Fibroblast of pulmonary artery (primary cell): ENCODE measurements at regions not wholly inside any gene's neighbourhood (a gene's known extent, or its start where the extent isn't known, plus 50 kb on each side); places are given as distances from the start of the nearest gene placed in this dataset.
A peak's percentile ranks its signal among the peaks of the same experiment; 100 is the strongest.
"Not testable (repeated sequence)": the region's sequence is repeated elsewhere in the genome, so short reads cannot be mapped to it uniquely, and the experiment has no call there.

ENCODE experiments used
- DNase-seq: peaks from one replicate; pipeline ENCODE4 v3.0.0-alpha.2; 2010; ENCODE audit warnings: low read depth
- H3K4me3 ChIP-seq: replicated peaks from 2 replicates; pipeline ENCODE4 v1.5.1; 2011; ENCODE audit warnings: low read depth, mild to moderate bottlenecking, control low read depth, low read length, moderate library complexity
- TF ChIP-seq, protein P1 (sequence below): IDR thresholded peaks from 2 replicates; pipeline ENCODE4 v1.5.1; 2011; ENCODE audit warnings: mild to moderate bottlenecking, control low read depth, low read length, inconsistent platforms; ENCODE audit errors: missing control alignments

DNA sequence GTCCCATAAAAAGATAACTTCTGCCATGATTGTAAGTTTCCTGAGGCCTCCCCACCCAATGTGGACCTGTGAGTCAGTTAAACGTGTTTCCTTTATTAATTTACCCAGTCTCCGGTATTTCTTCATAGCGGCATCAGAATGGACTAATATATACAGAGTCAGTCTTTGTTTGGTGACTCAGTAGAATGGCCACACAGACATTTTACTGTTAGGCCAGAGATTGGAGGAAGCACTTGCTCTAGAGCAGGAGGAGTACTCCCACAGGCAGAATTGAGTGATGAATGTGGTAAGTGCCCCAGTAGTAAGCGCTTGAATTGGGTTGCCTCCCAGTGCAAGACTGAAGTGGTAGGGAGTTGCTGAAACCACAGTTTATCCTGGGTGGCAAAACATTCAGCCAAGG lies 149.5 kb upstream of the SMIM30 start:
- TF ChIP-seq, protein P1, sequence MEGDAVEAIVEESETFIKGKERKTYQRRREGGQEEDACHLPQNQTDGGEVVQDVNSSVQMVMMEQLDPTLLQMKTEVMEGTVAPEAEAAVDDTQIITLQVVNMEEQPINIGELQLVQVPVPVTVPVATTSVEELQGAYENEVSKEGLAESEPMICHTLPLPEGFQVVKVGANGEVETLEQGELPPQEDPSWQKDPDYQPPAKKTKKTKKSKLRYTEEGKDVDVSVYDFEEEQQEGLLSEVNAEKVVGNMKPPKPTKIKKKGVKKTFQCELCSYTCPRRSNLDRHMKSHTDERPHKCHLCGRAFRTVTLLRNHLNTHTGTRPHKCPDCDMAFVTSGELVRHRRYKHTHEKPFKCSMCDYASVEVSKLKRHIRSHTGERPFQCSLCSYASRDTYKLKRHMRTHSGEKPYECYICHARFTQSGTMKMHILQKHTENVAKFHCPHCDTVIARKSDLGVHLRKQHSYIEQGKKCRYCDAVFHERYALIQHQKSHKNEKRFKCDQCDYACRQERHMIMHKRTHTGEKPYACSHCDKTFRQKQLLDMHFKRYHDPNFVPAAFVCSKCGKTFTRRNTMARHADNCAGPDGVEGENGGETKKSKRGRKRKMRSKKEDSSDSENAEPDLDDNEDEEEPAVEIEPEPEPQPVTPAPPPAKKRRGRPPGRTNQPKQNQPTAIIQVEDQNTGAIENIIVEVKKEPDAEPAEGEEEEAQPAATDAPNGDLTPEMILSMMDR: no peak
- peak; percentile 56 for DNase-seq
- H3K4me3 ChIP-seq: no peak overlapping the region

DNA sequence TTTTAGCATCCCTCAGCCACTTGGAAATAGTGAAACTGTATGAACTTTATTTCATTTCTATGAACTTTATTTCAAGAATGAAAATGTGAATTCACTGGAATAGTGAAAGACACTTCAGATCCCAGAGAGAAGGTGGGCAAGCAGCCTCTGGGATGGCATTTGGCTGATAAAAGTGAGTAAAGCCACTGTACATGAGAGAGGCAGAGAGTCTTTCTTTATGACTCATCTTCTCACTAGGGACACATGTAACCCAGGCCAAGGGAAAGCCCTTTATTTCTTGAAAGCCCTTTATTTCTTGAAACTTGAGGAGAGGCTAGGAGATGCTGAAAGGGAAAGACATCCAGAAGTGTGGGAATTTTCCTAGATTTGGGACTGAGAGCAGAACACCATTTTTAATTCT lies 148.9 kb upstream of the SMIM30 start:
- TF ChIP-seq, protein P1: no peak
- DNase-seq: peak; percentile 14
- no peak overlapping the region for H3K4me3 ChIP-seq

DNA sequence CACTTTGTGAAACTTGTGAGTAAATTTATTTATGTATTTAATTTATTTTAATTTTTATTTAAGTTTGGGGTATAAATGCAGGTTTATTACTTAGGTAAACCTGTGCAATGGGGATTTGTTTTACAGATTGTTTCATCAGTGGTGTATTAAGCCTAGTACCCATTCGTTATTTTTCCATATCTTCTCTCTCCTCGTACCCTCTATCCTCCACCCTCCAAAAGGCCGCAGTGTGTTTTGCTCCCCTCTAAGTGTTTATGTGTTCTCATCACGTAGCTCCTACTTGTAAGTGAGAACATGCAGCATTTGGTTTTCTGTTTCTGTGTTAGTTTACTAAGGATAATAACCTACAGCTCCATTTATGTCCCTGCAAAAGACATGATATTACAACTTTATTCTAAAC lies 145.4 kb upstream of the SMIM30 start:
- TF ChIP-seq, protein P1: no peak
- H3K4me3 ChIP-seq: no peak overlapping the region
- no peak for DNase-seq

DNA sequence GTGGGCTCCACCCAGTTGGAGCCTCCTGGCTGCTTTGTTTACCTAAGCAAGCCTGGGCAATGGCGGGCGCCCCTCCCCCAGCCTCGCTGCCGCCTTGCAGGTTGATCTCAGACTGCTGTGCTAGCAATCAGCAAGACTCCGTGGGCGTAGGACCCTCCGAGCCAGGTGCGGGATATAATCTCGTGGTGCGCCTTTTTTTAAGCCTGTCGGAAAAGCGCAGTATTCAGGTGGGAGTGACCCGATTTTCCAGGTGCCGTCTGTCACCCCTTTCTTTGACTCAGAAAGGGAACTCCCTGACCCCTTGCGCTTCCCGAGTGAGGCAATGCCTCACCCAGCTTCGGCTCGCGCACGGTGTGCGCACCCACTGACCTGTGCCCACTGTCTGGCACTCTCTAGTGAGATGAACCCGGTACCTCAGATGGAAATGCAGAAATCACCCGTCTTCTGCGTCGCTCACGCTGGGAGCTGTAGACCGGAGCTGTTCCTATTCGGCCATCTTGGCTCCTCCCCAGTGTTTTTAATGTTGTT lies 144.9 kb upstream of the SMIM30 start:
- not testable (repeated sequence) for H3K4me3 ChIP-seq, DNase-seq

DNA sequence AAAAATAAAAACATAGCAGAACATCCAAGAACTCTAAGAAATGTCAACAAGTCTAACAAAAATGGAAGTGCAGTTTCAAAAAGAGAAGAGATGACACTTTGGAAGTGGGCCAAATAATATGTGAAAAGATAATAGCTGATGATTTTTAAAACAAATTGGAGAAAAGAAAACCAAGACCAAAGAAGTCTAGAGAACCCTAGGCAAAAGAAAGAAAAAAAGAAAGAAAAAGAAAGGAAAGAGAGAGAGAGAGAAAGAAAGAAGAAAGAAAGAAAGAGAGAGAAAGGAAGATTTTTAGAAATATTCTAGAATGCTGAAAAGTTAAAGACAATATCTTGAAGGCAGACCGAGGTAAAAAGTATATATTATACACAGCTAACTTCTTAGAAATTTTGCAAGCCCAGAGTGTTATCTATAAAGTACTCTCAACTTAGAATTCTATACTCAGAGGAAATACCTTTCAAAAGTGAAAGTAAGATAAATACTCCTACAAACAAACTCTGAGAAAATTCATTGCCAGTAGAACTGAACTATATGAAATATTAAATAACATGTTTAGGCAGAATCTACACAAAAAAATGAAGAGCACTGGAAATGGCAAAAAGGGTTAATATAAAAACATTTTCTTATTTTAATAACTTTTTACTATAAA lies 138.7 kb upstream of the SMIM30 start:
- H3K4me3 ChIP-seq: no peak overlapping the region
- peak; percentile 9 for DNase-seq
- TF ChIP-seq, protein P1: no peak

DNA sequence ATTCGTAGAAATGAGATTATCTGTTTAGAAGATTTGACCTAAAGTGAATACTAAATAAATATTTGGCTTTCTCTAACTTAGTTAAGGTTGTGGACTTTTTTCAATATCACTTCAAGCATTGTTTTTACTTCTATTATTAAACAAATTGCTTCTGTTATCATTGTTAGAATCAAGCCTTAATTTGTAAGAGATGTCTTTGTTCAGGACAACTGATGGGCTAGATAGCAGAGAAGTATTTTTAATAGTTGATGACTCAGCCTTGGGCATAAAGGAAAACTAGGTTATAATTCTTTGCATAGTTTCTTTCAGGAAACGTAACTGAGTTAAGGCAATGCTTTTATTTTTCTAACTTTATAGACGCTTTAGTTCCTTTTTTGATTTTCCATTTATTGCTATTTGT lies 128.8 kb upstream of the SMIM30 start:
- H3K4me3 ChIP-seq: no peak overlapping the region
- TF ChIP-seq, protein P1: no peak
- DNase-seq: no peak

DNA sequence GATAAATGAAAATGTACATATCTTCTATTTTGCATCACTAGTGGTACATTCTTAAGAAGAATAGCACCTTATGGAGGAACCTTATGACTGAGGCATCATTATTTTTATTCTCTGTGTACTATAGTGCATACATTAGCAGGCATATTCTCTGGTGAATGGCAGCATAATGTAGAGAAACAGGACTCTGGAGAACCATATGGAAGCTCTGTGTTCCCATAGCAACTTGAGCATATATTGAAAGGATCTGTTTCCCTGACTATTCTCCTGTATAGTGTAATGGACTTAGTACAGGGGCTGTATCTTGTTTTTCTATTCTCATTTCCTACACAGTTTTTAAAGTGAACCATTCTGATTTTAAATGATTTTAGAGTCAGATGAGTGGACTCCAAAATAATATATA lies 128.4 kb upstream of the SMIM30 start:
- no peak for DNase-seq
- TF ChIP-seq, protein P1: no peak
- no peak overlapping the region for H3K4me3 ChIP-seq
